OCI-LY7 (cell line): ENCODE measurements at regions not wholly inside any gene's neighbourhood (a gene's known extent, or its start where the extent isn't known, plus 50 kb on each side); places are given as distances from the start of the nearest gene placed in this dataset.

Experiments used
- BruUV-seq: library from RNA; stranded (reverse); fragments of 400-500 nt; replicated peaks from 2 replicates; lab custom pipeline; 2021; lab: Mats Ljungman, UMichigan
- CTCF ChIA-PET: fragments of 300-600 bp; sonication (Branson Sonifier 250); formaldehyde crosslinking; loops from one replicate; lab custom pipeline; 2022; ENCODE audit warnings: antibody characterized with exemption; ENCODE audit not compliant: unreplicated experiment; lab: Charles Lee
- POLR2A ChIA-PET: fragments of 300-600 bp; sonication (Branson Sonifier 250); formaldehyde crosslinking; loops from one replicate; lab custom pipeline; 2022; ENCODE audit warnings: antibody characterized with exemption; lab: Charles Lee
- DNase-seq: peaks from one replicate; pipeline ENCODE4 v3.0.0-alpha.2; 2015; ENCODE audit warnings: low spot score
- H2AFZ ChIP-seq: fragments of 200-600 bp; sonication (generic), shearing (Covaris generic); 2 replicates; pipeline ENCODE4 v1.6.1; 2014; ENCODE audit warnings: mild to moderate bottlenecking, antibody characterized with exemption, low read length, moderate library complexity
- H3K27ac ChIP-seq: fragments of 200-600 bp; sonication (generic); 2 replicates; pipeline ENCODE4 v1.5.1; 2014; ENCODE audit warnings: mixed run types, low read depth, mild to moderate bottlenecking, moderate library complexity, low read length, inconsistent platforms; ENCODE audit not compliant: poor library complexity, severe bottlenecking
- H3K36me3 ChIP-seq: fragments of 200-600 bp; sonication (generic); 2 replicates; pipeline ENCODE4 v1.6.1; 2014; ENCODE audit warnings: mild to moderate bottlenecking, antibody characterized with exemption, low read length, moderate library complexity, mixed read lengths; ENCODE audit not compliant: insufficient read depth
- H3K4me1 ChIP-seq: fragments of 200-600 bp; sonication (generic); 2 replicates; pipeline ENCODE4 v1.5.1; 2014; ENCODE audit warnings: mild to moderate bottlenecking, low read length; ENCODE audit not compliant: insufficient read depth, poor library complexity, severe bottlenecking
- H3K4me2 ChIP-seq: fragments of 200-600 bp; sonication (generic); 2 replicates; pipeline ENCODE4 v1.6.1; 2014; ENCODE audit warnings: mild to moderate bottlenecking, low read length
- H3K4me3 ChIP-seq: fragments of 200-600 bp; sonication (generic); 2 replicates; pipeline ENCODE4 v1.5.1; 2014; ENCODE audit warnings: mild to moderate bottlenecking, low read depth, low read length; ENCODE audit not compliant: poor library complexity, severe bottlenecking
- H3K79me2 ChIP-seq: fragments of 200-600 bp; sonication (generic); 2 replicates; pipeline ENCODE4 v1.6.1; 2016; ENCODE audit warnings: low read depth, mild to moderate bottlenecking, low read length, moderate library complexity, mixed read lengths; ENCODE audit not compliant: insufficient read depth
- H3K9me2 ChIP-seq: fragments of 200-600 bp; sonication (generic); 2 replicates; pipeline ENCODE4 v1.6.1; 2016; ENCODE audit warnings: mild to moderate bottlenecking, low read length, mixed read lengths; ENCODE audit not compliant: insufficient read depth
- H3K9me3 ChIP-seq: fragments of 200-600 bp; sonication (generic); 2 replicates; pipeline ENCODE4 v1.6.1; 2014; ENCODE audit warnings: mild to moderate bottlenecking, mixed run types, low read length, mixed read lengths
- H4K20me1 ChIP-seq: fragments of 200-600 bp; sonication (generic); 2 replicates; pipeline ENCODE4 v1.6.1; 2014; ENCODE audit warnings: mild to moderate bottlenecking, antibody characterized with exemption, low read length, moderate library complexity, mixed read lengths; ENCODE audit not compliant: insufficient read depth
- CTCF ChIP-seq: fragments of 200-600 bp; sonication (generic); conservative IDR thresholded peaks from 2 replicates; pipeline ENCODE4 v1.5.1; 2014; ENCODE audit warnings: mild to moderate bottlenecking, antibody characterized with exemption, low read length, moderate library complexity, mixed read lengths
- EZH2phosphoT487 ChIP-seq: fragments of 200-600 bp; sonication (generic); IDR thresholded peaks from 2 replicates; pipeline ENCODE4 v1.6.1; 2018; ENCODE audit warnings: low read depth, borderline replicate concordance, mild to moderate bottlenecking, mixed run types, antibody characterized with exemption, low read length, moderate library complexity, mixed read lengths
- intact Hi-C: fragments of 100-400 bp; cut with micrococcal nuclease; formaldehyde crosslinking; loops from one replicate; pipeline ENCODE4 v1.10.0; 2022; ENCODE audit not compliant: unreplicated experiment

GRCh38 chr3:150227839-150228238 lies 180.3 kb upstream of the TSC22D2 start:
- no peak overlapping the region for H3K27ac ChIP-seq
- H3K4me3 ChIP-seq = no peak overlapping the region
- TF ChIP-seq EZH2phosphoT487 (no peak), CTCF (peak; percentile 87)
- no TSS peak for BruUV-seq
- intact Hi-C loops = loop anchor here (1.0 kb wide), 1 partner anchor 267 kb away; no protein-coding TSS in a partner anchor
- H3K9me3 ChIP-seq = no peaks in the 10 kb centered on the region
- no peaks in the 10 kb centered on the region for H4K20me1 ChIP-seq
- no peaks in the 10 kb centered on the region for H3K36me3 ChIP-seq
- no peaks in the 10 kb centered on the region for H3K79me2 ChIP-seq
- peak; percentile 70 for DNase-seq
- no peaks in the 10 kb centered on the region for H3K9me2 ChIP-seq
- 0 out of 2 replicates have a peak overlapping the region, but pooled peaks have one; percentile 32 for H2AFZ ChIP-seq
- no peak overlapping the region for H3K4me2 ChIP-seq
- POLR2A ChIA-PET = no interaction called here
- CTCF ChIA-PET = interaction anchor here (0.6 kb wide), 1 partner anchor 278 kb away, joined by 3 read pairs; no protein-coding TSS in a partner anchor
- no peaks in the 10 kb centered on the region for H3K4me1 ChIP-seq

GRCh38 chr3:150225986-150226385 lies 182.1 kb upstream of the TSC22D2 start:
- no peak overlapping the region for H2AFZ ChIP-seq
- BruUV-seq = no TSS peak
- H3K9me3 ChIP-seq = no peaks in the 10 kb centered on the region
- H3K9me2 ChIP-seq = no peaks in the 10 kb centered on the region
- intact Hi-C loops = no loop called here
- no peaks in the 10 kb centered on the region for H3K4me1 ChIP-seq
- H3K27ac ChIP-seq = no peak overlapping the region
- ChIA-PET POLR2A (interaction anchor here (0.7 to 0.8 kb wide), 2 partner anchors 19 to 178 kb away, joined by 3 read pairs; no protein-coding TSS in a partner anchor), CTCF (no interaction called here)
- H3K79me2 ChIP-seq = no peaks in the 10 kb centered on the region
- no peaks in the 10 kb centered on the region for H3K36me3 ChIP-seq
- no peaks in the 10 kb centered on the region for H4K20me1 ChIP-seq
- TF ChIP-seq EZH2phosphoT487 = no peak
- no peak for TF ChIP-seq CTCF
- no peak for DNase-seq
- no peak overlapping the region for H3K4me3 ChIP-seq
- no peak overlapping the region for H3K4me2 ChIP-seq

- DNase-seq = no peak
- no peaks in the 10 kb centered on the region for H3K9me3 ChIP-seq
- TF ChIP-seq CTCF (no peak), EZH2phosphoT487 (no peak)
- H3K27ac ChIP-seq = no peak overlapping the region
- H3K4me1 ChIP-seq = peaks cover 4% of the 10 kb centered on the region
- BruUV-seq = no TSS peak
- no peak overlapping the region for H2AFZ ChIP-seq
- H3K36me3 ChIP-seq = no peaks in the 10 kb centered on the region
- H3K79me2 ChIP-seq = no peaks in the 10 kb centered on the region
- H3K9me2 ChIP-seq = no peaks in the 10 kb centered on the region
- POLR2A ChIA-PET = no interaction called here
- no peak overlapping the region for H3K4me3 ChIP-seq
- no peaks in the 10 kb centered on the region for H4K20me1 ChIP-seq
- H3K4me2 ChIP-seq = no peak overlapping the region
- CTCF ChIA-PET = no interaction called here
- intact Hi-C loops = loop anchor here (5.0 kb wide), 2 partner anchors 256 to 456 kb away; no protein-coding TSS in a partner anchor
These were observed 184.5 kb upstream of the TSC22D2 start for GRCh38 chr3:150223558-150223957.
